Naive thymus-derived CD4-positive, alpha-beta T cell (primary cell): ENCODE measurements at regions not wholly inside any gene's neighbourhood (a gene's known extent, or its start where the extent isn't known, plus 50 kb on each side); places are given as distances from the start of the nearest gene placed in this dataset.

Source experiments
- ATAC-seq: fragments of 150-1000 bp; cut with Tn5 transposase; 2 replicates; pipeline ENCODE4 v1.10.0; 2021; ENCODE audit warnings: mild to moderate bottlenecking, moderate library complexity
- CTCF ChIA-PET: fragments of 350-600 bp; sonication (Branson Sonifier 250); formaldehyde crosslinking; loops from one replicate; lab custom pipeline; 2021; ENCODE audit warnings: antibody characterized with exemption; lab: Charles Lee
- POLR2A ChIA-PET: fragments of 350-600 bp; sonication (Branson Sonifier 250); formaldehyde crosslinking; loops from one replicate; lab custom pipeline; 2021; ENCODE audit warnings: antibody characterized with exemption, inconsistent platforms; lab: Charles Lee
- DNase-seq, 9 donors: peaks; one replicate each; pipeline versions ENCODE4 v3.0.0 to v3.0.0-alpha.2; 2020 to 2022; ENCODE audit warnings: mixed read lengths in 1 of 9
- H3K27ac ChIP-seq: one replicate; pipeline ENCODE4 v1.7.0; 2013; ENCODE audit warnings: mild to moderate bottlenecking, low read depth, low read length, moderate library complexity
- H3K27me3 ChIP-seq, 2 donors: one replicate each; pipeline ENCODE4 v1.7.0; 2013; ENCODE audit warnings: low read length in 2 of 2, mild to moderate bottlenecking in 2 of 2, moderate library complexity in 2 of 2; ENCODE audit not compliant: control insufficient read depth in 2 of 2, insufficient read depth in 2 of 2
- H3K36me3 ChIP-seq, 3 experiments: 1 replicate in 2 of 3; 2 replicates in 1 of 3; pipeline ENCODE4 v1.7.0; 2013; ENCODE audit warnings: low read length in 3 of 3, mild to moderate bottlenecking in 3 of 3, moderate library complexity in 1 of 3; ENCODE audit not compliant: insufficient read depth in 3 of 3, control insufficient read depth in 2 of 3
- H3K4me1 ChIP-seq, 2 donors: one replicate each; pipeline ENCODE4 v1.7.0; 2013; ENCODE audit warnings: low read length in 2 of 2, mild to moderate bottlenecking in 2 of 2, moderate library complexity in 1 of 2; ENCODE audit not compliant: control insufficient read depth in 2 of 2, insufficient read depth in 2 of 2
- H3K4me3 ChIP-seq: 2 replicates; pipeline ENCODE4 v1.7.0; 2013; ENCODE audit warnings: mild to moderate bottlenecking, low read length
- H3K9me3 ChIP-seq, 3 experiments: 1 replicate in 2 of 3; 2 replicates in 1 of 3; pipeline ENCODE4 v1.7.0; 2013; ENCODE audit warnings: low read length in 3 of 3; ENCODE audit not compliant: control insufficient read depth in 2 of 3
- H3K27ac Mint-ChIP-seq, 9 donors: one replicate each; pipeline ENCODE4 v1.8.0; 2020 to 2022; ENCODE audit warnings: mixed read lengths in 9 of 9, mild to moderate bottlenecking in 8 of 9, moderate library complexity in 5 of 9, inconsistent platforms in 2 of 9
- H3K27me3 Mint-ChIP-seq, 5 donors: one replicate each; pipeline ENCODE4 v1.8.0; 2021 to 2022; ENCODE audit warnings: mixed read lengths in 5 of 5, mild to moderate bottlenecking in 1 of 5
- H3K36me3 Mint-ChIP-seq, 5 donors: one replicate each; pipeline ENCODE4 v1.8.0; 2020 to 2022; ENCODE audit warnings: mixed read lengths in 5 of 5, mild to moderate bottlenecking in 3 of 5, inconsistent platforms in 1 of 5
- H3K4me1 Mint-ChIP-seq, 7 donors: one replicate each; pipeline ENCODE4 v1.8.0; 2020 to 2022; ENCODE audit warnings: mixed read lengths in 7 of 7, mild to moderate bottlenecking in 3 of 7, inconsistent platforms in 1 of 7
- H3K4me3 Mint-ChIP-seq, 10 donors: one replicate each; pipeline ENCODE4 v1.8.0; 2020 to 2022; ENCODE audit warnings: mild to moderate bottlenecking in 10 of 10, mixed read lengths in 10 of 10, moderate library complexity in 6 of 10, inconsistent platforms in 2 of 10
- H3K9me3 Mint-ChIP-seq, 11 donors: one replicate each; pipeline ENCODE4 v1.8.0; 2020 to 2022; ENCODE audit warnings: mixed read lengths in 11 of 11, mild to moderate bottlenecking in 4 of 11, inconsistent platforms in 1 of 11, moderate library complexity in 1 of 11
- intact Hi-C, 2 donors: fragments of 100-400 bp; cut with micrococcal nuclease; formaldehyde crosslinking; loops; one replicate each; pipeline ENCODE4 v1.15.1; 2023

- Histone ChIP-seq H3K4me1 (no peaks in the 10 kb centered on the region), H3K4me3 (no peak overlapping the region), H3K27ac (no peak overlapping the region), H3K36me3 (no peaks in the 10 kb centered on the region), H3K27me3 (no peaks in the 10 kb centered on the region), H3K9me3 (no peaks in the 10 kb centered on the region)
- no peak overlapping the region for H3K4me3 Mint-ChIP-seq
- H3K27me3 Mint-ChIP-seq: peaks cover 0 to 12% (median 0%) of the 10 kb centered on the region in 5 donors
- intact Hi-C loops: no loop called here
- H3K36me3 Mint-ChIP-seq: no peaks in the 10 kb centered on the region
- ATAC-seq: no peak
- peaks cover 0 to 3% (median 0%) of the 10 kb centered on the region in 7 donors for H3K4me1 Mint-ChIP-seq
- DNase-seq: no peak
- POLR2A ChIA-PET: no interaction called here
- CTCF ChIA-PET: no interaction called here
- no peak overlapping the region for H3K27ac Mint-ChIP-seq
- peaks cover 0 to 18% (median 5%) of the 10 kb centered on the region in 11 donors for H3K9me3 Mint-ChIP-seq
Observed at GRCh38 chr18:2451556-2451955, 119.7 kb downstream of the METTL4 start.

DNA sequence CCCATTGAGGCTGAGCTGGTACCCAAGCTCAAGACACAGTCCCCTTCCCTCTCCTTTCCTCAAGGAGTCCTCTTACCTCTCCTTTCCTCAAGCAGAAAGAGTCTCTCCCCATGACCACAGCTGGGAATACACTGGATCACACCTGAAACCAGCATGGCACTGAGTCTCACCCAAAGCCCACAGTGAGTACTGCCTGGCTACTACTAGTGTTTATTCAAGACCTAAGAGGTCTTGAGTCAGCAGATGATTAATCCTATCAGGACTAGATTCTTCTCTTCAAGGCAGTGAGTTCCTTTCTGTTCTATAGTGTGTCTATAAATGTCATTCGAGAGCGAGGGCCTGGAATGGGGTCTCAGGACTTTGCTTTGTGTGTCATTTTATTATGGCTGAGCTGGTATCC, 111.4 kb downstream of the METTL4 start:
- ATAC-seq: no peak
- no peak overlapping the region for H3K4me3 ChIP-seq
- H3K36me3 ChIP-seq: no peaks in the 10 kb centered on the region
- Mint-ChIP-seq H3K36me3 (peaks cover 0 to 7% (median 0%) of the 10 kb centered on the region in 5 donors), H3K27me3 (peaks cover 5 to 24% (median 18%) of the 10 kb centered on the region in 5 donors), H3K9me3 (peaks cover 0 to 18% (median 9%) of the 10 kb centered on the region in 11 donors), H3K27ac (no peak overlapping the region), H3K4me3 (no peak overlapping the region), H3K4me1 (no peaks in the 10 kb centered on the region)
- intact Hi-C loops: no loop called here
- no peak overlapping the region for H3K27ac ChIP-seq
- no peaks in the 10 kb centered on the region for H3K27me3 ChIP-seq
- H3K4me1 ChIP-seq: no peaks in the 10 kb centered on the region
- ChIA-PET POLR2A (no interaction called here), CTCF (no interaction called here)
- H3K9me3 ChIP-seq: no peaks in the 10 kb centered on the region
- DNase-seq: no peak

GRCh38 chr18:2466978-2467377, 104.3 kb downstream of the METTL4 start:
- Mint-ChIP-seq H3K27ac (no peak overlapping the region), H3K9me3 (peaks cover 0 to 1% (median 0%) of the 10 kb centered on the region in 11 donors), H3K4me3 (no peak overlapping the region), H3K36me3 (no peaks in the 10 kb centered on the region), H3K4me1 (no peaks in the 10 kb centered on the region), H3K27me3 (peaks cover 0 to 21% (median 7%) of the 10 kb centered on the region in 5 donors)
- DNase-seq (no peak), ATAC-seq (no peak)
- intact Hi-C loops: no loop called here
- Histone ChIP-seq H3K4me3 (no peak overlapping the region), H3K9me3 (no peaks in the 10 kb centered on the region), H3K4me1 (no peaks in the 10 kb centered on the region), H3K27me3 (no peaks in the 10 kb centered on the region), H3K27ac (no peak overlapping the region), H3K36me3 (no peaks in the 10 kb centered on the region)
- ChIA-PET CTCF (no interaction called here), POLR2A (no interaction called here)

- Histone ChIP-seq H3K9me3 (no peaks in the 10 kb centered on the region), H3K4me1 (no peaks in the 10 kb centered on the region), H3K36me3 (no peaks in the 10 kb centered on the region), H3K27me3 (no peaks in the 10 kb centered on the region), H3K4me3 (no peak overlapping the region), H3K27ac (no peak overlapping the region)
- CTCF ChIA-PET: no interaction called here
- intact Hi-C loops: no loop called here
- Mint-ChIP-seq H3K4me3 (no peak overlapping the region), H3K27ac (no peak overlapping the region), H3K27me3 (peaks cover 4 to 21% (median 6%) of the 10 kb centered on the region in 5 donors), H3K9me3 (peaks cover 0 to 1% (median 0%) of the 10 kb centered on the region in 11 donors), H3K36me3 (no peaks in the 10 kb centered on the region), H3K4me1 (no peaks in the 10 kb centered on the region)
- DNase-seq: no peak
- POLR2A ChIA-PET: no interaction called here
- ATAC-seq: no peak
Observed at GRCh38 chr18:2468051-2468450, 103.3 kb downstream of the METTL4 start.

DNA sequence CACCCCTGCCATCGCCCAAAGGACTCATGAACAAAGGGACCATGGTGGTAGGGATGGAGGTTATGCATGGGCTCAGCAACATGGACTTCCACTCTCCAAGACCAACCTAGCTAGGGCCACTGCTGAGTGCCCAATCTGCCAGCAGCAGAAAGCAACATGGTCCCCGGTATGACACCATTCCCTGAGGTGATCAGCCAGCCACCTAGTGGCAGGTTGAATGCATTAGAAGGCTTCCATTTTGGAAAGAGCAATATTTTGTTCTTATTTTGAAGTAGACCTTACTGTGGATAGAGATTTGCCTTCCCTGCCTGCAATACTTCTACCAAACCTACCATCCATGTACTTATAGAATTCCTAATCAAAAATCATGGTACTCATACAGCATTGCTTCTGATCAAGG, 99.8 kb downstream of the METTL4 start:
- Histone ChIP-seq H3K27ac (no peak overlapping the region), H3K27me3 (no peaks in the 10 kb centered on the region), H3K4me3 (no peak overlapping the region), H3K9me3 (no peaks in the 10 kb centered on the region), H3K36me3 (no peaks in the 10 kb centered on the region), H3K4me1 (no peaks in the 10 kb centered on the region)
- intact Hi-C loops: no loop called here
- peaks cover 5 to 12% (median 8%) of the 10 kb centered on the region in 5 donors for H3K27me3 Mint-ChIP-seq
- H3K27ac Mint-ChIP-seq: no peak overlapping the region
- no peaks in the 10 kb centered on the region for H3K4me1 Mint-ChIP-seq
- H3K4me3 Mint-ChIP-seq: no peak overlapping the region
- H3K36me3 Mint-ChIP-seq: no peaks in the 10 kb centered on the region
- POLR2A ChIA-PET: no interaction called here
- CTCF ChIA-PET: no interaction called here
- DNase-seq (no peak), ATAC-seq (no peak)
- H3K9me3 Mint-ChIP-seq: peaks cover 0 to 1% (median 0%) of the 10 kb centered on the region in 11 donors

GRCh38 chr18:2478662-2479061, 92.6 kb downstream of the METTL4 start:
- DNase-seq: no peak
- H3K27me3 Mint-ChIP-seq: peaks cover 20 to 54% (median 29%) of the 10 kb centered on the region in 5 donors
- Histone ChIP-seq H3K27ac (no peak overlapping the region), H3K27me3 (no peaks in the 10 kb centered on the region), H3K9me3 (no peaks in the 10 kb centered on the region), H3K4me3 (no peak overlapping the region), H3K4me1 (no peaks in the 10 kb centered on the region), H3K36me3 (no peaks in the 10 kb centered on the region)
- H3K4me3 Mint-ChIP-seq: no peak overlapping the region
- intact Hi-C loops: no loop called here
- no peak for ATAC-seq
- CTCF ChIA-PET: no interaction called here
- no peaks in the 10 kb centered on the region for H3K4me1 Mint-ChIP-seq
- H3K9me3 Mint-ChIP-seq: peaks cover 0 to 2% (median 0%) of the 10 kb centered on the region in 11 donors
- no peaks in the 10 kb centered on the region for H3K36me3 Mint-ChIP-seq
- peak overlapping the region in 1 of 9 donors; percentile 6 for H3K27ac Mint-ChIP-seq
- POLR2A ChIA-PET: no interaction called here

DNA sequence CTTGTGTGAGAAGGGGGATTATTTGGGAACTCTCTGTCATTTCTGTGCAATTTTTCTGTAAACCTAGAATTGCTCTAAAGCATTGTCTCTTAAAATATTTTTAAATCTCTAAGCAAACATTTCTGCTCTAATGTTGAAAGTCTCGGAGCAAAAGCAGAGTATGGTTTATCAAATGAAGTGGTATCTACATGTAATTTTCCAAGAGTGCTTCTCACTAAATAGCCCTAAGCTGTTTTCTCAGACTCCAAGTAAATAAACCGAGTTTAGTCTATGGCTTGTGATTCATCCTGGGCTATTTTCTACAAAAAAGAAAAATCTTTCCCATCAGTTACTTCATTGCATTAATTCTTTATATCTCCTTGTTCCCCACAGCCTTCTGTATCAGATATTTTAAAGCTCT, 90.8 kb downstream of the METTL4 start:
- ATAC-seq (no peak), DNase-seq (no peak)
- Histone ChIP-seq H3K36me3 (no peaks in the 10 kb centered on the region), H3K27ac (no peak overlapping the region), H3K27me3 (no peaks in the 10 kb centered on the region), H3K4me3 (no peak overlapping the region), H3K4me1 (no peaks in the 10 kb centered on the region), H3K9me3 (no peaks in the 10 kb centered on the region)
- Mint-ChIP-seq H3K27me3 (peaks cover 18 to 51% (median 28%) of the 10 kb centered on the region in 5 donors), H3K4me3 (no peak overlapping the region), H3K4me1 (no peaks in the 10 kb centered on the region), H3K36me3 (no peaks in the 10 kb centered on the region), H3K27ac (no peak overlapping the region), H3K9me3 (peaks cover 0 to 2% (median 0%) of the 10 kb centered on the region in 11 donors)
- intact Hi-C loops: no loop called here
- ChIA-PET POLR2A (no interaction called here), CTCF (no interaction called here)
